NCI-H2227 (cell line): ENCODE measurements at regions not wholly inside any gene's neighbourhood (a gene's known extent, or its start where the extent isn't known, plus 50 kb on each side); places are given as distances from the start of the nearest gene placed in this dataset.

ENCODE experiments used
- DNase-seq: peaks from one replicate; lab custom pipeline; 2025; ENCODE audit not compliant: unreplicated experiment; lab: John Stamatoyannopoulos, UW

- no peak for DNase-seq
These were observed 77.9 kb upstream of the DAB2 start for GRCh38 chr5:39502704-39503103.

GRCh38 chr5:39501397-39501796 lies 76.6 kb upstream of the DAB2 start:
- DNase-seq = no peak

GRCh38 chr5:39500551-39501175 lies 75.9 kb upstream of the DAB2 start:
- DNase-seq = no peak

- DNase-seq = no peak
These were observed 73.6 kb upstream of the DAB2 start for GRCh38 chr5:39498278-39498952.

GRCh38 chr5:39497322-39497721 lies 72.5 kb upstream of the DAB2 start:
- DNase-seq = no peak

GRCh38 chr5:39495227-39495626 lies 70.4 kb upstream of the DAB2 start:
- DNase-seq = no peak

GRCh38 chr5:39494534-39494933 lies 69.8 kb upstream of the DAB2 start:
- no peak for DNase-seq

- DNase-seq = no peak
These were observed 69.3 kb upstream of the DAB2 start for GRCh38 chr5:39494107-39494510.

GRCh38 chr5:39491210-39491609 lies 66.4 kb upstream of the DAB2 start:
- no peak for DNase-seq

GRCh38 chr5:39489263-39489662 lies 64.5 kb upstream of the DAB2 start:
- no peak for DNase-seq

- DNase-seq = no peak
These were observed 62.0 kb upstream of the DAB2 start for GRCh38 chr5:39486790-39487189.

- DNase-seq = no peak
These were observed 61.6 kb upstream of the DAB2 start for GRCh38 chr5:39486361-39486760.

GRCh38 chr5:39485079-39485478 lies 60.3 kb upstream of the DAB2 start:
- no peak for DNase-seq

GRCh38 chr5:39484673-39485072 lies 59.9 kb upstream of the DAB2 start:
- DNase-seq = no peak

GRCh38 chr5:39482098-39482497 lies 57.3 kb upstream of the DAB2 start:
- DNase-seq = no peak

- DNase-seq = no peak
These were observed 54.8 kb upstream of the DAB2 start for GRCh38 chr5:39479537-39479936.

GRCh38 chr5:39478863-39479262 lies 54.1 kb upstream of the DAB2 start:
- DNase-seq = no peak

- DNase-seq = no peak
These were observed 52.1 kb upstream of the DAB2 start for GRCh38 chr5:39476843-39477220.

GRCh38 chr5:39475881-39476842 lies 51.4 kb upstream of the DAB2 start:
- no peak for DNase-seq

GRCh38 chr5:39475159-39475571 lies 50.4 kb upstream of the DAB2 start:
- DNase-seq = no peak
